HEK293T (cell line): ENCODE measurements at regions not wholly inside any gene's neighbourhood (a gene's known extent, or its start where the extent isn't known, plus 50 kb on each side); places are given as distances from the start of the nearest gene placed in this dataset.

Source experiments
- ARNT ChIP-seq: fragments of 450-650 bp; IDR thresholded peaks from 2 replicates; pipeline ENCODE4 v1.6.1; 2017; ENCODE audit warnings: mild to moderate bottlenecking
- BHLHE40 ChIP-seq: fragments of 450-650 bp; IDR thresholded peaks from 2 replicates; pipeline ENCODE4 v1.6.1; 2016; ENCODE audit warnings: mild to moderate bottlenecking, moderate library complexity, borderline replicate concordance
- CTBP1 ChIP-seq: fragments of 450-650 bp; IDR thresholded peaks from 2 replicates; pipeline ENCODE4 v1.6.1; 2016; ENCODE audit warnings: borderline replicate concordance
- FOXA1 ChIP-seq: fragments of 450-650 bp; IDR thresholded peaks from 2 replicates; pipeline ENCODE4 v1.6.1; 2016; ENCODE audit warnings: mild to moderate bottlenecking
- FOXK2 ChIP-seq: fragments of 450-650 bp; IDR thresholded peaks from 2 replicates; pipeline ENCODE4 v1.6.1; 2016; ENCODE audit warnings: mild to moderate bottlenecking
- FOXM1 ChIP-seq: fragments of 450-650 bp; IDR thresholded peaks from 2 replicates; pipeline ENCODE4 v1.6.1; 2017; ENCODE audit warnings: mild to moderate bottlenecking, borderline replicate concordance
- L3MBTL2 ChIP-seq: fragments of 450-650 bp; conservative IDR thresholded peaks from 2 replicates; pipeline ENCODE4 v1.6.1; 2016; ENCODE audit warnings: mild to moderate bottlenecking
- NFRKB ChIP-seq: fragments of 450-650 bp; IDR thresholded peaks from 2 replicates; pipeline ENCODE4 v1.6.1; 2016; ENCODE audit warnings: mild to moderate bottlenecking, moderate library complexity
- PKNOX1 ChIP-seq: fragments of 450-650 bp; IDR thresholded peaks from 2 replicates; pipeline ENCODE4 v1.6.1; 2016
- SP1 ChIP-seq: fragments of 450-650 bp; IDR thresholded peaks from 2 replicates; pipeline ENCODE4 v1.6.1; 2017
- TARDBP ChIP-seq: fragments of 450-650 bp; IDR thresholded peaks from 2 replicates; pipeline ENCODE4 v1.6.1; 2016
- ZNF384 ChIP-seq: fragments of 450-650 bp; IDR thresholded peaks from 2 replicates; pipeline ENCODE4 v1.6.1; 2016

DNA sequence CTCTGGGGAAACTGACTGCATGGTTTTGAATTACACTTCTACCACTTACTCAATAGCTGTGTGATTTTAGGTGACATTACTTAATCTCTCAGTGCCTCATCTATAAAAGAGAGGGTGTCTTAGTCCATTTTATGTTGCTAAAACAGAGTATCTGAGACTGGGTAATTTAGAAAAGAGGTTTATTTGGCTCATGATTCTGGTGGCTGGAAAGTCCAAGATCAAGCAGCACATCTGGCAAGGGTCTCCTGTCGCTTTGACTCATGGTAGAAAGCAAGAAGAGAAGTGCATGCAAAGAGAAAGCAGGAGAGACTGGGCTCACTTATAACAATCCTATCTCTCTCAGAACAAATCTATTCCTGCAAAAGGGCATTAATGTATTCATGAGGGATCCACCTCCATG is 132.4 kb upstream of the IRX5 start:
- no peak for TF ChIP-seq FOXM1
- no peak for TF ChIP-seq SP1
- no peak for TF ChIP-seq PKNOX1
- no peak for TF ChIP-seq TARDBP
- TF ChIP-seq FOXA1, result no peak
- TF ChIP-seq L3MBTL2, result no peak
- no peak for TF ChIP-seq NFRKB
- no peak for TF ChIP-seq BHLHE40
- TF ChIP-seq CTBP1, result no peak
- no peak for TF ChIP-seq ARNT
- TF ChIP-seq FOXK2, result no peak
- no peak for TF ChIP-seq ZNF384
